ENCODE measurements at regions not wholly inside any gene's neighbourhood (a gene's known extent, or its start where the extent isn't known, plus 50 kb on each side); places are given as distances from the start of the nearest gene placed in this dataset.

GRCh38 chr11:87401653-87402052, 363.9 kb downstream of the TMEM135 start:
- H3K36me3 Mint-ChIP-seq: 0 out of 2 replicates have a peak, but pooled peaks cover 3% of the 10 kb centered on the region
- H3K4me3 Mint-ChIP-seq: no peak overlapping the region
- ChIA-PET POLR2A (no interaction called here), CTCF (interaction anchor here (1.6 kb wide), 1 partner anchor 20 kb away, joined by 9 read pairs; no protein-coding TSS in a partner anchor)
- peaks cover 22% of the 10 kb centered on the region for H3K9me3 Mint-ChIP-seq
- TF ChIP-seq RORB (CRISPR knock-in tag; IDR thresholded peaks at IDR 0.05) (no peak), TEAD4 (CRISPR knock-in tag; IDR thresholded peaks at IDR 0.05) (no peak), JAZF1 (CRISPR knock-in tag; IDR thresholded peaks at IDR 0.05) (no peak), ZNF425 (CRISPR knock-in tag; conservative IDR thresholded peaks at IDR 0.05) (no peak), PRDM15 (CRISPR knock-in tag; IDR thresholded peaks at IDR 0.05) (no peak), GABPB1 (CRISPR knock-in tag; IDR thresholded peaks at IDR 0.05) (no peak), ZNF263 (CRISPR knock-in tag; IDR thresholded peaks at IDR 0.05; ENCODE audit: low read depth) (no peak), TEAD1 (CRISPR knock-in tag; IDR thresholded peaks at IDR 0.05) (no peak), ZNF416 (CRISPR knock-in tag; IDR thresholded peaks at IDR 0.05) (no peak), ATF6 (CRISPR knock-in tag; IDR thresholded peaks at IDR 0.05) (no peak), ZNF423 (CRISPR knock-in tag; IDR thresholded peaks at IDR 0.05) (no peak), ZNF512 (CRISPR knock-in tag; IDR thresholded peaks at IDR 0.05; ENCODE audit: borderline replicate concordance) (no peak), FOXP4 (CRISPR knock-in tag; IDR thresholded peaks at IDR 0.05) (no peak), E2F4 (CRISPR knock-in tag; IDR thresholded peaks at IDR 0.05; ENCODE audit: borderline replicate concordance, low read depth) (no peak), CREB1 (CRISPR knock-in tag; IDR thresholded peaks at IDR 0.05) (no peak), ATF2 (CRISPR knock-in tag; IDR thresholded peaks at IDR 0.05; ENCODE audit: borderline replicate concordance, low read depth) (no peak)
- DNase-seq (ENCODE audit: low spot score) (no peak), ATAC-seq (no peak)
- H3K4me1 Mint-ChIP-seq: peaks cover 6% of the 10 kb centered on the region; the same call in 1 of the 2 replicates
- no peak overlapping the region for H3K27ac Mint-ChIP-seq
- H3K27me3 Mint-ChIP-seq (ENCODE audit: low read depth): no peaks in the 10 kb centered on the region
